Chondrocyte (in vitro differentiated cells): ENCODE measurements at regions not wholly inside any gene's neighbourhood (a gene's known extent, or its start where the extent isn't known, plus 50 kb on each side); places are given as distances from the start of the nearest gene placed in this dataset.

Experiments used
- DNase-seq: peaks from one replicate; pipeline ENCODE4 v3.0.0; 2021; ENCODE audit warnings: mixed read lengths, low spot score
- H3K27ac Mint-ChIP-seq: one replicate; pipeline ENCODE4 v1.8.0; 2021; ENCODE audit warnings: mild to moderate bottlenecking, moderate library complexity, mixed read lengths; ENCODE audit not compliant: unreplicated experiment
- H3K27me3 Mint-ChIP-seq: 2 replicates; pipeline ENCODE4 v1.8.0; 2021; ENCODE audit warnings: low read depth, mixed read lengths
- H3K36me3 Mint-ChIP-seq: 2 replicates; pipeline ENCODE4 v1.8.0; 2021; ENCODE audit warnings: low read depth, mixed read lengths
- H3K4me1 Mint-ChIP-seq: 2 replicates; pipeline ENCODE4 v1.8.0; 2021; ENCODE audit warnings: low read depth, mild to moderate bottlenecking, mixed read lengths
- H3K4me3 Mint-ChIP-seq: one replicate; pipeline ENCODE4 v1.8.0; 2021; ENCODE audit warnings: mild to moderate bottlenecking, moderate library complexity, mixed read lengths; ENCODE audit not compliant: unreplicated experiment
- H3K9me3 Mint-ChIP-seq: 2 replicates; pipeline ENCODE4 v1.8.0; 2021; ENCODE audit warnings: low read depth, mixed read lengths
- TF ChIP-seq, protein P1 (sequence below): fragments of 200-600 bp; sonication (generic); IDR thresholded peaks from 2 replicates; pipeline ENCODE4 v1.5.0; 2021; ENCODE audit warnings: antibody characterized with exemption, mild to moderate bottlenecking, moderate library complexity

DNA sequence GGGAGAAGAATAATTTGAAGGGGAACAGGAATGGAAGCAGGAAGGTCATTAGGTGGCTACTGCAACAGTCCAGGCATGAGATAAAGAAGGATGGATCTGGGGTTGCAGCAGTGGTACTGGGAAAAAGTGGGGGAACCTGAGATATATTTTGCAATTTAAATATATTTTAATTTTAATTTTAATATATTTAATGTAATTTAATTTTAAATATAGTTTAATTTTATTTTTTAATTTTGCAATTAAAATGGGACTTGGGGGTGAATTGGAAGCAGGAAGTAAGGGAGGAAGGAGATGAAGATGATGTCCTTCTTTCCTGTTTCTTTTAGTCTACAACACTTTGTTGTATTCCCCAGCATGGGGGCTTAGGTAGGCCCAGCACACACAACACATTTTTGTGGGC, 369.8 kb downstream of the GADD45G start:
- Mint-ChIP-seq H3K27ac (no peak overlapping the region), H3K9me3 (no peaks in the 10 kb centered on the region), H3K4me3 (no peak overlapping the region), H3K27me3 (peaks cover 20% of the 10 kb centered on the region), H3K4me1 (no peaks in the 10 kb centered on the region), H3K36me3 (no peaks in the 10 kb centered on the region)
- DNase-seq: no peak
- TF ChIP-seq, protein P1, sequence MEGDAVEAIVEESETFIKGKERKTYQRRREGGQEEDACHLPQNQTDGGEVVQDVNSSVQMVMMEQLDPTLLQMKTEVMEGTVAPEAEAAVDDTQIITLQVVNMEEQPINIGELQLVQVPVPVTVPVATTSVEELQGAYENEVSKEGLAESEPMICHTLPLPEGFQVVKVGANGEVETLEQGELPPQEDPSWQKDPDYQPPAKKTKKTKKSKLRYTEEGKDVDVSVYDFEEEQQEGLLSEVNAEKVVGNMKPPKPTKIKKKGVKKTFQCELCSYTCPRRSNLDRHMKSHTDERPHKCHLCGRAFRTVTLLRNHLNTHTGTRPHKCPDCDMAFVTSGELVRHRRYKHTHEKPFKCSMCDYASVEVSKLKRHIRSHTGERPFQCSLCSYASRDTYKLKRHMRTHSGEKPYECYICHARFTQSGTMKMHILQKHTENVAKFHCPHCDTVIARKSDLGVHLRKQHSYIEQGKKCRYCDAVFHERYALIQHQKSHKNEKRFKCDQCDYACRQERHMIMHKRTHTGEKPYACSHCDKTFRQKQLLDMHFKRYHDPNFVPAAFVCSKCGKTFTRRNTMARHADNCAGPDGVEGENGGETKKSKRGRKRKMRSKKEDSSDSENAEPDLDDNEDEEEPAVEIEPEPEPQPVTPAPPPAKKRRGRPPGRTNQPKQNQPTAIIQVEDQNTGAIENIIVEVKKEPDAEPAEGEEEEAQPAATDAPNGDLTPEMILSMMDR: no peak

DNA sequence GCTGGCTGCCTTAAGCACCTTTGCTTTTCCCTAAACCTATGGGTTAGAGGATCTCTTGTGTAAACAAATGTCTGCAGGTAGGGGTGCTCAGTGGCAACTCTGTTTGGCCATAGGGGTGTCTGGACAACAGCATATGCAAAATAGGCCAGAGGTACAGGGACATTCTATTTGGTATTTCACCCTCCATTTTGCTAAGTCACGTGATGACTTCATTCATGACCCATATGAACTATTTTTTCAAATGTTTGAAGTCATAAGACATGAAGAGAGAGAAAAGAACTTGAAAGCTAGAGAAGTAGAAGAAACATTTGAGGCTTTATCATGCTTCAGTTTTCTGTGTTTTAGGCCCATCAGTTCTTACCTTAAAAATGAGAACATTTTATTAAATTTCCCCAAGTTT, 370.2 kb downstream of the GADD45G start:
- Mint-ChIP-seq H3K27ac (no peak overlapping the region), H3K9me3 (no peaks in the 10 kb centered on the region), H3K4me1 (no peaks in the 10 kb centered on the region), H3K4me3 (no peak overlapping the region), H3K36me3 (no peaks in the 10 kb centered on the region), H3K27me3 (peaks cover 24% of the 10 kb centered on the region)
- no peak for DNase-seq
- TF ChIP-seq, protein P1: no peak

DNA sequence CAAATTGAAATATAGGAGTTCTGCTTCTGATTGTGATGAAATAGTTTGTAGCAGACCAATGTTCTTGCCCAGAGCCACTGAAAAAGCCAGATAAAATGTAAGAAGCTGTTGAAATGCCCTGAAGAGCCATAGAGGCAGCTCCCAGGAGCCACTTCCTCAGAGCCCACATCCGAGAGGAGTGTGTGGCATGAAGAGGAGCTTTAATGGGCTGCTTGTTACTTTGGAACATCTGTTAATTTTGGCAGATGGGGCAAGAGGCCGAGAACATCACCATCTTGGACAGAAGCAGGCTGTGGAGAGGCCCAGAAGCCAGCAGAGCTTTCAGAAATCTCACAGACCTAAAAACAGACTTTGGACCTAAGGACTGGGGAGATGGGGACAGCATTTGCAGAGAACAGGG, 370.8 kb downstream of the GADD45G start:
- DNase-seq: no peak
- TF ChIP-seq, protein P1: no peak
- Mint-ChIP-seq H3K27me3 (peaks cover 30% of the 10 kb centered on the region), H3K4me1 (no peaks in the 10 kb centered on the region), H3K9me3 (no peaks in the 10 kb centered on the region), H3K36me3 (no peaks in the 10 kb centered on the region), H3K27ac (no peak overlapping the region), H3K4me3 (no peak overlapping the region)

DNA sequence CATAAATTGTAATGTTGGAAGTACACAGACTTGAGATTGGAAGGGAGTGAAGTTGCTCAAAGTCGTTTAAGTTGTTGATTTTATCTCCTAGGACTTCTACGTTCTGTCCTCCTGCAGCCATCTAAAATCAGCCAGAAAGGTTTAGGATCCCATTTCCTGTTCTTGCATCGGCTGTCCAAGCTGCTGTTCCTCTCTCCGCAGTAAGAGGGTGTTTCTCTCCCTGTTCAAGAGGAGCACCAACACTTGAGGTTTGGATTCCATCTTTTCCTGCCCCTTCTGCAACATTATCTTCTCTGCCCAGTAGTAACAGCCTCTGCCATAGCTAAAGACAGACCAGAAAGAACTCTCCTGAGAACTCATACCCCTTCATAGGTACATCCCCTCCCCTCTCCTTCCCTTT, 373.4 kb downstream of the GADD45G start:
- no peak overlapping the region for H3K4me3 Mint-ChIP-seq
- no peaks in the 10 kb centered on the region for H3K4me1 Mint-ChIP-seq
- TF ChIP-seq, protein P1: peak; percentile 59
- H3K36me3 Mint-ChIP-seq: no peaks in the 10 kb centered on the region
- H3K27me3 Mint-ChIP-seq: peaks cover 31% of the 10 kb centered on the region
- peaks cover 5% of the 10 kb centered on the region for H3K9me3 Mint-ChIP-seq
- DNase-seq: no peak
- H3K27ac Mint-ChIP-seq: no peak overlapping the region

DNA sequence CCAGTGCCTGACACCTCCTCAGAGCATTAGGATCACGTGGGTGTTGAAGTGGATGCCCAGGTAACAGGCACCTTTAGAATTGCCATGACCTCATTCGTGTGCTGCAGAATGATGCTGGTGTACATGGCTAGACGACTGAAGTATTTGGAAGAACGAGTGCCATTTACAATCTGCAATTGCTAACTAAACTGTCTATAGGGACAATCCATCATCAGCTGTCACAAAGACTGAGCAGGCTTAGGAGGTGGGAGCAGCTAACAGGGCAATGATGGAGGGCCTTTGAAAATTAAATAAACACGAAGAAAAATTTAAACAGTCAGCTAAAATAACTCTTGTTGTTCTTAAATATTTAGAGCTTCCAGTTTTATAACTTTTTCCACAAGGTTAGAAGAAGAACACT, 375.8 kb downstream of the GADD45G start:
- peaks cover 11% of the 10 kb centered on the region for H3K4me1 Mint-ChIP-seq

More for the DNA sequence above, 375.8 kb downstream of the GADD45G start:
- TF ChIP-seq, protein P1: no peak
- Mint-ChIP-seq H3K27me3 (peaks cover 25% of the 10 kb centered on the region), H3K27ac (no peak overlapping the region), H3K4me3 (no peak overlapping the region), H3K36me3 (no peaks in the 10 kb centered on the region), H3K9me3 (peaks cover 13% of the 10 kb centered on the region)
- no peak for DNase-seq
